Keratinocyte (primary cell): ENCODE measurements at regions not wholly inside any gene's neighbourhood (a gene's known extent, or its start where the extent isn't known, plus 50 kb on each side); places are given as distances from the start of the nearest gene placed in this dataset.

Source experiments
- DNase-seq: peaks from one replicate; pipeline ENCODE4 v3.0.0-alpha.2; 2011; ENCODE audit warnings: low read depth, missing footprints, low spot score
- FAIRE-seq: peaks from 2 replicates; lab custom pipeline; 2011; peaks lifted over from hg19 to GRCh38; lab: Jason Lieb, UNC
- H2AFZ ChIP-seq: 2 replicates; pipeline ENCODE4 v1.6.0; 2012; ENCODE audit warnings: low read length, control low read depth, inconsistent platforms; ENCODE audit not compliant: control insufficient read depth
- H3K27ac ChIP-seq: 2 replicates; pipeline ENCODE4 v1.5.1; 2011; ENCODE audit warnings: low read length; ENCODE audit not compliant: control insufficient read depth, insufficient read depth
- H3K27me3 ChIP-seq: 3 replicates; pipeline ENCODE4 v1.6.0; 2011; ENCODE audit warnings: low read length; ENCODE audit not compliant: control insufficient read depth, insufficient read depth; ENCODE audit errors: extremely low read depth
- H3K36me3 ChIP-seq, 2 experiments: 2 replicates in 1 of 2; 3 replicates in 1 of 2; pipeline ENCODE4 v1.5.1; 2011; ENCODE audit warnings: low read length in 2 of 2, mild to moderate bottlenecking in 1 of 2; ENCODE audit not compliant: control insufficient read depth in 2 of 2, insufficient read depth in 2 of 2; ENCODE audit errors: extremely low read depth in 1 of 2
- H3K4me1 ChIP-seq: 3 replicates; pipeline ENCODE4 v1.5.1; 2011; ENCODE audit warnings: low read length; ENCODE audit not compliant: control insufficient read depth, insufficient read depth; ENCODE audit errors: extremely low read depth
- H3K4me2 ChIP-seq: 3 replicates; pipeline ENCODE4 v1.6.0; 2011; ENCODE audit warnings: low read depth, low read length; ENCODE audit not compliant: control insufficient read depth, insufficient read depth; ENCODE audit errors: extremely low read depth
- H3K4me3 ChIP-seq, 3 experiments: fragments of 200-600 bp in 1 of 3; sonication (generic) in 1 of 3; 2 replicates in 2 of 3; 3 replicates in 1 of 3; pipeline ENCODE4 v1.5.1; 2011 to 2016; ENCODE audit warnings: low read length in 3 of 3, mild to moderate bottlenecking in 3 of 3, control low read depth in 2 of 3, inconsistent platforms in 1 of 3, low read depth in 1 of 3, mixed read lengths in 1 of 3, mixed run types in 1 of 3, moderate library complexity in 1 of 3; ENCODE audit not compliant: control insufficient read depth in 2 of 3, insufficient read depth in 2 of 3; ENCODE audit errors: extremely low read depth in 1 of 3
- H3K79me2 ChIP-seq: 2 replicates; pipeline ENCODE4 v1.6.0; 2012; ENCODE audit warnings: low read length; ENCODE audit not compliant: control insufficient read depth, insufficient read depth
- H3K9ac ChIP-seq: 3 replicates; pipeline ENCODE4 v1.6.0; 2011; ENCODE audit warnings: low read length; ENCODE audit not compliant: control insufficient read depth, insufficient read depth; ENCODE audit errors: extremely low read depth
- H3K9me1 ChIP-seq: 3 replicates; pipeline ENCODE4 v1.6.0; 2011; ENCODE audit warnings: low read length; ENCODE audit not compliant: control insufficient read depth, insufficient read depth; ENCODE audit errors: extremely low read depth
- H3K9me3 ChIP-seq: 2 replicates; pipeline ENCODE4 v1.5.1; 2012; ENCODE audit warnings: low read depth, low read length; ENCODE audit not compliant: control insufficient read depth
- H4K20me1 ChIP-seq: 3 replicates; pipeline ENCODE4 v1.6.0; 2011; ENCODE audit warnings: low read length; ENCODE audit not compliant: control insufficient read depth, insufficient read depth; ENCODE audit errors: extremely low read depth
- CTCF ChIP-seq, 3 experiments: IDR thresholded peaks in 1 of 3; conservative IDR thresholded peaks in 1 of 3; optimal IDR thresholded peaks in 1 of 3; 2 replicates in 2 of 3; 3 replicates in 1 of 3; pipeline versions ENCODE3 to v1.5.1; 2011; ENCODE audit warnings: low read length in 3 of 3, mild to moderate bottlenecking in 3 of 3, moderate library complexity in 2 of 3, control low read depth in 1 of 3, inconsistent platforms in 1 of 3; ENCODE audit not compliant: insufficient read depth in 2 of 3; ENCODE audit errors: extremely low read depth in 1 of 3
- EZH2 ChIP-seq: IDR thresholded peaks from one replicate; pipeline ENCODE4 v1.6.1; 2012; ENCODE audit warnings: inconsistent platforms, mild to moderate bottlenecking, low read length, moderate library complexity
- dilution Hi-C: fragments of 300-500 bp; cut with MboI; formaldehyde crosslinking; loops from one replicate; pipeline ENCODE4 v1.7.0; 2020; ENCODE audit warnings: low sequenced_read_pairs; ENCODE audit not compliant: extremely low pct_ligation_motif_present

GRCh38 chr15:46918462-46919140 lies 798.7 kb upstream of the SEMA6D start:
- DNase-seq (no peak), FAIRE-seq (no peak)
- Histone ChIP-seq H3K27ac (no peak overlapping the region), H3K9me1 (no peaks in the 10 kb centered on the region), H3K27me3 (no peaks in the 10 kb centered on the region), H3K9me3 (no peaks in the 10 kb centered on the region), H3K4me2 (no peak overlapping the region), H3K36me3 (no peaks in the 10 kb centered on the region), H2AFZ (no peak overlapping the region), H3K79me2 (no peaks in the 10 kb centered on the region), H3K9ac (no peak overlapping the region), H3K4me3 (no peak overlapping the region), H4K20me1 (no peaks in the 10 kb centered on the region), H3K4me1 (no peaks in the 10 kb centered on the region)
- TF ChIP-seq EZH2, result no peak
- no peak for TF ChIP-seq CTCF (optimal IDR thresholded peaks at IDR 0.05 in 1 of 3, IDR thresholded peaks at IDR 0.05 in 1 of 3, conservative IDR thresholded peaks at IDR 0.05 in 1 of 3; ENCODE audit: extremely low read depth in 1 of 3, insufficient read depth in 2 of 3, low read length in 3 of 3)
- dilution Hi-C loops, result no loop called here

GRCh38 chr15:46921891-46922290 lies 795.4 kb upstream of the SEMA6D start:
- H3K9ac ChIP-seq, result no peak overlapping the region
- dilution Hi-C loops, result no loop called here
- no peak overlapping the region for H3K4me3 ChIP-seq
- no peaks in the 10 kb centered on the region for H3K36me3 ChIP-seq
- no peaks in the 10 kb centered on the region for H3K79me2 ChIP-seq
- no peak for TF ChIP-seq EZH2
- TF ChIP-seq CTCF (optimal IDR thresholded peaks at IDR 0.05 in 1 of 3, IDR thresholded peaks at IDR 0.05 in 1 of 3, conservative IDR thresholded peaks at IDR 0.05 in 1 of 3; ENCODE audit: extremely low read depth in 1 of 3, insufficient read depth in 2 of 3, low read length in 3 of 3), result no peak
- H3K27me3 ChIP-seq, result no peaks in the 10 kb centered on the region
- H3K4me2 ChIP-seq, result no peak overlapping the region
- H3K4me1 ChIP-seq, result no peaks in the 10 kb centered on the region
- no peaks in the 10 kb centered on the region for H3K9me1 ChIP-seq
- H2AFZ ChIP-seq, result no peak overlapping the region
- FAIRE-seq (no peak), DNase-seq (no peak)
- H3K9me3 ChIP-seq, result no peaks in the 10 kb centered on the region
- H4K20me1 ChIP-seq, result no peaks in the 10 kb centered on the region
- no peak overlapping the region for H3K27ac ChIP-seq
